ENCODE measurements at regions not wholly inside any gene's neighbourhood (a gene's known extent, or its start where the extent isn't known, plus 50 kb on each side); places are given as distances from the start of the nearest gene placed in this dataset.

- Histone ChIP-seq H3K4me3 (ENCODE audit: control insufficient read depth in 2 of 3, extremely low read depth in 1 of 3, insufficient read depth in 2 of 3, low read depth in 1 of 3, low read length in 3 of 3) (no peak overlapping the region), H4K20me1 (ENCODE audit: control insufficient read depth, extremely low read depth, insufficient read depth, low read length) (peaks cover 3% of the 10 kb centered on the region), H3K4me2 (ENCODE audit: control insufficient read depth, extremely low read depth, insufficient read depth, low read depth, low read length) (no peak overlapping the region), H3K9me1 (ENCODE audit: control insufficient read depth, extremely low read depth, insufficient read depth, low read length) (no peaks in the 10 kb centered on the region), H3K9me3 (ENCODE audit: control insufficient read depth, low read depth, low read length) (no peaks in the 10 kb centered on the region), H3K27ac (ENCODE audit: control insufficient read depth, insufficient read depth, low read length) (no peak overlapping the region), H3K4me1 (ENCODE audit: control insufficient read depth, extremely low read depth, insufficient read depth, low read length) (peaks cover 4% of the 10 kb centered on the region), H2AFZ (ENCODE audit: control insufficient read depth, low read length) (no peak overlapping the region), H3K9ac (ENCODE audit: control insufficient read depth, extremely low read depth, insufficient read depth, low read length) (no peak overlapping the region), H3K79me2 (ENCODE audit: control insufficient read depth, insufficient read depth, low read length) (no peaks in the 10 kb centered on the region), H3K36me3 (ENCODE audit: control insufficient read depth in 2 of 2, extremely low read depth in 1 of 2, insufficient read depth in 2 of 2, low read length in 2 of 2) (no peaks in the 10 kb centered on the region), H3K27me3 (ENCODE audit: control insufficient read depth, extremely low read depth, insufficient read depth, low read length) (peaks cover 29% of the 10 kb centered on the region)
- no peak for DNase-seq (ENCODE audit: low read depth, low spot score)
- no peak for FAIRE-seq
- dilution Hi-C loops (cut with MboI; ENCODE audit: extremely low pct_ligation_motif_present, low sequenced_read_pairs) = no loop called here
- TF ChIP-seq CTCF (optimal IDR thresholded peaks at IDR 0.05 in 1 of 3, IDR thresholded peaks at IDR 0.05 in 1 of 3, conservative IDR thresholded peaks at IDR 0.05 in 1 of 3; ENCODE audit: extremely low read depth in 1 of 3, insufficient read depth in 2 of 3, low read length in 3 of 3) = no peak
- no peak for TF ChIP-seq EZH2 (IDR thresholded peaks at IDR 0.05; ENCODE audit: low read length)
These were observed 71.8 kb downstream of the LARP7 start for GRCh38 chr4:112708772-112709171.

DNA sequence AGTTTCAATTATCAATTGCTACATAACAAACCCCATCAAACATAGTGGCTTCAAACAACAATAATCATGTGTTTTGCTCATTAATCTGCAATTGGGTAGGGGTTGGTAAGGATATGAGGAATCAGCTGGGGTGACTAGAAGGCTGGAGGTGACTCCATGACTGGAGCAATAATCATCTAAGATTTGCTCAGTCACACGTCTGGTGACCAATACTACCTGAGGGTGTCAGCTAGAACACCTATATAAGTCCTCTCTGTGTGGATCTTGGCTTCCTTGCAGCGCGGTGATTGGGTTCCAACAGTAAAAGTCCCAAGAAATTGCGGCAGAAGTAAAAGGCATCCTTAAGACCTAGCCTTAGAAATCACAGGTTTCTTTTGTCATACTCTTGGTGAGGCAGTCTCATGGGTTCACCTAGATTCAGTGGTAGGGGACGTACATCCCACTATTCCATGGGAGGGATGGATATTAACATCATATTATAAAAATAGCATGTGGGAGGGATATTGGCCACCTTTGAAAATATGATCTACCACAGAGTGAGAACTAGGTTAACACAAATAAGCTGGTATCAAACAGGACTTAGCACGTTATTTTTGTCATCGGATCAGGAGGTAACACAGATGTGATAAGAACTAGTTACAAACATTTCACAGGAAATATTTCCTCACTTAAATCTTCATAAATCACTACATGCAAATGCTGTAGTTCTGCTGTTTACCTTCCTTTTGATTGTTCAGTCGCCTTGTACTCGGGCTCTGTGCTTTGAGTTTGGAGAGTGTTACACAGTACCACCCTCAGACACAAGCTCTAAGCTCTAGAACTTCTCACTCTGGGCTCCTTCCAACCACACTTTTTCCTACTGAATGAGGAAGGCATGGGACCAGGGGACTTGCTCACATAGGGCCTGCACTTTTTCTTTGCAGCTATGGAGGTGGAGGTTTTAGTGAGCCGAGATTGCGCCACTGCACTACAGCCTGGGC is 78.3 kb downstream of the LARP7 start:
- H3K4me2 ChIP-seq (ENCODE audit: control insufficient read depth, extremely low read depth, insufficient read depth, low read depth, low read length) = no peak overlapping the region
- TF ChIP-seq EZH2 (IDR thresholded peaks at IDR 0.05; ENCODE audit: low read length) (no peak), CTCF (optimal IDR thresholded peaks at IDR 0.05 in 1 of 3, IDR thresholded peaks at IDR 0.05 in 1 of 3, conservative IDR thresholded peaks at IDR 0.05 in 1 of 3; ENCODE audit: extremely low read depth in 1 of 3, insufficient read depth in 2 of 3, low read length in 3 of 3) (no peak)
- no peak overlapping the region for H3K4me3 ChIP-seq (ENCODE audit: control insufficient read depth in 2 of 3, extremely low read depth in 1 of 3, insufficient read depth in 2 of 3, low read depth in 1 of 3, low read length in 3 of 3)
- H3K9me1 ChIP-seq (ENCODE audit: control insufficient read depth, extremely low read depth, insufficient read depth, low read length) = no peaks in the 10 kb centered on the region
- DNase-seq (ENCODE audit: low read depth, low spot score) (no peak), FAIRE-seq (no peak)
- no peak overlapping the region for H3K9ac ChIP-seq (ENCODE audit: control insufficient read depth, extremely low read depth, insufficient read depth, low read length)
- no peaks in the 10 kb centered on the region for H3K4me1 ChIP-seq (ENCODE audit: control insufficient read depth, extremely low read depth, insufficient read depth, low read length)
- no peaks in the 10 kb centered on the region for H3K36me3 ChIP-seq (ENCODE audit: control insufficient read depth in 2 of 2, extremely low read depth in 1 of 2, insufficient read depth in 2 of 2, low read length in 2 of 2)
- dilution Hi-C loops (cut with MboI; ENCODE audit: extremely low pct_ligation_motif_present, low sequenced_read_pairs) = no loop called here
- no peaks in the 10 kb centered on the region for H3K79me2 ChIP-seq (ENCODE audit: control insufficient read depth, insufficient read depth, low read length)
- no peak overlapping the region for H3K27ac ChIP-seq (ENCODE audit: control insufficient read depth, insufficient read depth, low read length)
- no peaks in the 10 kb centered on the region for H3K9me3 ChIP-seq (ENCODE audit: control insufficient read depth, low read depth, low read length)
- no peak overlapping the region for H2AFZ ChIP-seq (ENCODE audit: control insufficient read depth, low read length)
- H4K20me1 ChIP-seq (ENCODE audit: control insufficient read depth, extremely low read depth, insufficient read depth, low read length) = no peaks in the 10 kb centered on the region
- H3K27me3 ChIP-seq (ENCODE audit: control insufficient read depth, extremely low read depth, insufficient read depth, low read length) = no peaks in the 10 kb centered on the region

All from keratinocyte (primary cell).